A673 (cell line): ENCODE measurements at regions not wholly inside any gene's neighbourhood (a gene's known extent, or its start where the extent isn't known, plus 50 kb on each side); places are given as distances from the start of the nearest gene placed in this dataset.

Experiments
- CTCF ChIP-seq: fragments of 300-800, 200-600 bp; sonication (generic); conservative IDR thresholded peaks from 2 replicates; pipeline ENCODE4 v1.5.1; 2017; ENCODE audit warnings: low read depth, mild to moderate bottlenecking, antibody characterized with exemption, low read length, moderate library complexity, mixed read lengths
- EZH2 ChIP-seq: fragments of 200-600 bp; sonication (generic); IDR thresholded peaks from 2 replicates; pipeline ENCODE4 v1.6.1; 2017; ENCODE audit warnings: borderline replicate concordance, low read depth, mild to moderate bottlenecking, mixed read lengths, antibody characterized with exemption, low read length; ENCODE audit not compliant: poor library complexity, severe bottlenecking

- TF ChIP-seq EZH2 = no peak
- TF ChIP-seq CTCF = no peak
Observed at GRCh38 chr5:92050970-92051369, 667.9 kb upstream of the ARRDC3 start.
